ENCODE measurements at regions not wholly inside any gene's neighbourhood (a gene's known extent, or its start where the extent isn't known, plus 50 kb on each side); places are given as distances from the start of the nearest gene placed in this dataset.

DNA sequence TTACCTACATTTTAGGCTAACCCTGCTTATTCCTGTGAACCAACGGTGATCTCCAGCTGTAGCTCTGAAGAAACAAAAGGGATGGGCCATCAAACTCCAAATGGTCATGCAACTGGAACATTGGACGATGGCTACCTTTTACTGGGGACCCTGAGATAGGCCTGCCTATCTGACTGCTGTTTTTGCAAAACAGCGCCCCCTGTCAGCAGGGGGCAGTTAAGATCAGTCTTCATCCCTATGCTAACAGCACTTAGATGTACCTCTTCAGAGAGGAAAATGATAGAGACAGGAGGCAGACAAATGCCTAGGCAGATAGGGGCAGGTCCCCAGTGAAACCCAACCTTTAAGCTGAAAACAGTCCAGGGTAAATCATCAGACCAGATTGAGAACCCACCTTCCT is 1085.4 kb upstream of the SORCS1 start:
- WGBS: 66% methylated on average over 3 of the region's 3 CpGs
- Histone ChIP-seq H3K4me1 (ENCODE audit: control insufficient read depth in 4 of 4, insufficient read depth in 4 of 4, low read length in 3 of 4) (no peaks in the 10 kb centered on the region), H3K9me3 (ENCODE audit: control insufficient read depth in 4 of 4, low read length in 3 of 4) (peaks cover 2 to 11% (median 7%) of the 10 kb centered on the region in 4 donors), H3K36me3 (ENCODE audit: control insufficient read depth in 4 of 4, insufficient read depth in 3 of 4, low read depth in 1 of 4, low read length in 3 of 4) (no peaks in the 10 kb centered on the region), H3K9ac (ENCODE audit: low read depth in 1 of 2, low read length in 2 of 2) (no peak overlapping the region), H3K4me3 (ENCODE audit: low read depth in 1 of 3, low read length in 3 of 3) (no peak overlapping the region), H3K27ac (ENCODE audit: low read depth in 1 of 2, low read length in 2 of 2) (no peak overlapping the region), H3K27me3 (ENCODE audit: control insufficient read depth in 4 of 4, insufficient read depth in 4 of 4, low read length in 3 of 4) (no peaks in the 10 kb centered on the region)
- no peak for DNase-seq (ENCODE audit: low spot score)
- TF ChIP-seq, protein P1, sequence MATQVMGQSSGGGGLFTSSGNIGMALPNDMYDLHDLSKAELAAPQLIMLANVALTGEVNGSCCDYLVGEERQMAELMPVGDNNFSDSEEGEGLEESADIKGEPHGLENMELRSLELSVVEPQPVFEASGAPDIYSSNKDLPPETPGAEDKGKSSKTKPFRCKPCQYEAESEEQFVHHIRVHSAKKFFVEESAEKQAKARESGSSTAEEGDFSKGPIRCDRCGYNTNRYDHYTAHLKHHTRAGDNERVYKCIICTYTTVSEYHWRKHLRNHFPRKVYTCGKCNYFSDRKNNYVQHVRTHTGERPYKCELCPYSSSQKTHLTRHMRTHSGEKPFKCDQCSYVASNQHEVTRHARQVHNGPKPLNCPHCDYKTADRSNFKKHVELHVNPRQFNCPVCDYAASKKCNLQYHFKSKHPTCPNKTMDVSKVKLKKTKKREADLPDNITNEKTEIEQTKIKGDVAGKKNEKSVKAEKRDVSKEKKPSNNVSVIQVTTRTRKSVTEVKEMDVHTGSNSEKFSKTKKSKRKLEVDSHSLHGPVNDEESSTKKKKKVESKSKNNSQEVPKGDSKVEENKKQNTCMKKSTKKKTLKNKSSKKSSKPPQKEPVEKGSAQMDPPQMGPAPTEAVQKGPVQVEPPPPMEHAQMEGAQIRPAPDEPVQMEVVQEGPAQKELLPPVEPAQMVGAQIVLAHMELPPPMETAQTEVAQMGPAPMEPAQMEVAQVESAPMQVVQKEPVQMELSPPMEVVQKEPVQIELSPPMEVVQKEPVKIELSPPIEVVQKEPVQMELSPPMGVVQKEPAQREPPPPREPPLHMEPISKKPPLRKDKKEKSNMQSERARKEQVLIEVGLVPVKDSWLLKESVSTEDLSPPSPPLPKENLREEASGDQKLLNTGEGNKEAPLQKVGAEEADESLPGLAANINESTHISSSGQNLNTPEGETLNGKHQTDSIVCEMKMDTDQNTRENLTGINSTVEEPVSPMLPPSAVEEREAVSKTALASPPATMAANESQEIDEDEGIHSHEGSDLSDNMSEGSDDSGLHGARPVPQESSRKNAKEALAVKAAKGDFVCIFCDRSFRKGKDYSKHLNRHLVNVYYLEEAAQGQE (IDR thresholded peaks at IDR 0.05): no peak
- TF ChIP-seq HNF4A (conservative IDR thresholded peaks at IDR 0.05): no peak
- no peak for TF ChIP-seq GABPA (IDR thresholded peaks at IDR 0.05 in 1 of 2, conservative IDR thresholded peaks at IDR 0.05 in 1 of 2)
- TF ChIP-seq EGR1 (IDR thresholded peaks at IDR 0.05; ENCODE audit: low read depth in 2 of 2): no peak
- TF ChIP-seq FOXA1 (IDR thresholded peaks at IDR 0.05): no peak
- TF ChIP-seq, protein P2, sequence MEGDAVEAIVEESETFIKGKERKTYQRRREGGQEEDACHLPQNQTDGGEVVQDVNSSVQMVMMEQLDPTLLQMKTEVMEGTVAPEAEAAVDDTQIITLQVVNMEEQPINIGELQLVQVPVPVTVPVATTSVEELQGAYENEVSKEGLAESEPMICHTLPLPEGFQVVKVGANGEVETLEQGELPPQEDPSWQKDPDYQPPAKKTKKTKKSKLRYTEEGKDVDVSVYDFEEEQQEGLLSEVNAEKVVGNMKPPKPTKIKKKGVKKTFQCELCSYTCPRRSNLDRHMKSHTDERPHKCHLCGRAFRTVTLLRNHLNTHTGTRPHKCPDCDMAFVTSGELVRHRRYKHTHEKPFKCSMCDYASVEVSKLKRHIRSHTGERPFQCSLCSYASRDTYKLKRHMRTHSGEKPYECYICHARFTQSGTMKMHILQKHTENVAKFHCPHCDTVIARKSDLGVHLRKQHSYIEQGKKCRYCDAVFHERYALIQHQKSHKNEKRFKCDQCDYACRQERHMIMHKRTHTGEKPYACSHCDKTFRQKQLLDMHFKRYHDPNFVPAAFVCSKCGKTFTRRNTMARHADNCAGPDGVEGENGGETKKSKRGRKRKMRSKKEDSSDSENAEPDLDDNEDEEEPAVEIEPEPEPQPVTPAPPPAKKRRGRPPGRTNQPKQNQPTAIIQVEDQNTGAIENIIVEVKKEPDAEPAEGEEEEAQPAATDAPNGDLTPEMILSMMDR (IDR thresholded peaks at IDR 0.05; ENCODE audit: low read depth, low read length, missing input control): no peak
- TF ChIP-seq RAD21 (IDR thresholded peaks at IDR 0.05): no peak
- TF ChIP-seq, protein P3, sequence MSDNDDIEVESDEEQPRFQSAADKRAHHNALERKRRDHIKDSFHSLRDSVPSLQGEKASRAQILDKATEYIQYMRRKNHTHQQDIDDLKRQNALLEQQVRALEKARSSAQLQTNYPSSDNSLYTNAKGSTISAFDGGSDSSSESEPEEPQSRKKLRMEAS (IDR thresholded peaks at IDR 0.05): no peak
- no peak for TF ChIP-seq JUND (IDR thresholded peaks at IDR 0.05)

DNA sequence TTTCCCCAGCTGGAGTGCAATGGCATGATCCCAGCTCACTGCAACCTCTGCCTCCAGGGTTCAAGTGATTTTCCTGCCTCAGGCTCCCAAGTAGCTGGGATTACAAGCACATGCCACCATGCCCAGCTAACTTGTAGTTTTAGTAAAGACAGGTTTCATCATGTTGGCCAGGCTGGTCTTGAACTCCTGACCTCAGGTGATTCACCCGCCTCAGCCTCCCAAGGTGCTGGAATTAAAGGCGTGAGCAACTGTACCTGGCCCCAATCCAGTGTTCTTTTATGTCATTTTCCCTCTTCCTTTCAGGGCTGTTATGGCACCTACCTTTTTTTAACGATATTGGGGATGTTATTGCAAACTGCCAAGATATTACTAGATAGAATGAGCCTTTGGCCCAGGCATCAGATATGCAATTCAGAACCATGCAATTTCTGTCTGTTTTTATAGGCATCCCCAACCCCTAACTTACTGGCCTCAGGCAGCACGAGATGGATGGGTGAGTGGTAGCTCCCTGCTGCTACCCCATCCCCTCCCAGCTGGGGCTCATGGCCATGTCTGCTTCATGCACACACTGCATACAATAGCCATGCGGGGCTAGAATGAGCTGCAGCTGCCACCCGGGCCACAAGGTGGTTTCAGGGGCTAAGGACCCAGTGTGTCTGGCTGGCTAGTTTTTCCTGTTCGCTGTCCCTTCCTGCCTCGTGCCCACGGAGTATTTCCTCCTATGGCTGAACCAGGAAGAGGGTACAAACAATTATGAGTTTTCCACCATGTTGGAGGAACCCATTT is 1080.1 kb upstream of the SORCS1 start:
- WGBS: 79% methylated on average over 9 of the region's 9 CpGs
- Histone ChIP-seq H3K9me3 (ENCODE audit: control insufficient read depth in 4 of 4, low read length in 3 of 4) (peaks cover 2 to 20% (median 14%) of the 10 kb centered on the region in 4 donors), H3K36me3 (ENCODE audit: control insufficient read depth in 4 of 4, insufficient read depth in 3 of 4, low read depth in 1 of 4, low read length in 3 of 4) (no peaks in the 10 kb centered on the region), H3K27me3 (ENCODE audit: control insufficient read depth in 4 of 4, insufficient read depth in 4 of 4, low read length in 3 of 4) (no peaks in the 10 kb centered on the region), H3K9ac (ENCODE audit: low read depth in 1 of 2, low read length in 2 of 2) (no peak overlapping the region), H3K4me3 (ENCODE audit: low read depth in 1 of 3, low read length in 3 of 3) (no peak overlapping the region), H3K4me1 (ENCODE audit: control insufficient read depth in 4 of 4, insufficient read depth in 4 of 4, low read length in 3 of 4) (no peaks in the 10 kb centered on the region), H3K27ac (ENCODE audit: low read depth in 1 of 2, low read length in 2 of 2) (no peak overlapping the region)
- TF ChIP-seq RAD21 (IDR thresholded peaks at IDR 0.05) (no peak), HNF4G (IDR thresholded peaks at IDR 0.05) (no peak), FOXA2 (IDR thresholded peaks at IDR 0.05) (no peak), HNF4A (conservative IDR thresholded peaks at IDR 0.05) (no peak), FOXA1 (IDR thresholded peaks at IDR 0.05) (no peak), TAF1 (conservative IDR thresholded peaks at IDR 0.05) (no peak), JUND (IDR thresholded peaks at IDR 0.05) (no peak), NR2F2 (IDR thresholded peaks at IDR 0.05) (no peak), SP1 (IDR thresholded peaks at IDR 0.05) (no peak), YY1 (IDR thresholded peaks at IDR 0.05) (no peak), EGR1 (IDR thresholded peaks at IDR 0.05; ENCODE audit: low read depth in 2 of 2) (no peak)
- TF ChIP-seq, protein P4, sequence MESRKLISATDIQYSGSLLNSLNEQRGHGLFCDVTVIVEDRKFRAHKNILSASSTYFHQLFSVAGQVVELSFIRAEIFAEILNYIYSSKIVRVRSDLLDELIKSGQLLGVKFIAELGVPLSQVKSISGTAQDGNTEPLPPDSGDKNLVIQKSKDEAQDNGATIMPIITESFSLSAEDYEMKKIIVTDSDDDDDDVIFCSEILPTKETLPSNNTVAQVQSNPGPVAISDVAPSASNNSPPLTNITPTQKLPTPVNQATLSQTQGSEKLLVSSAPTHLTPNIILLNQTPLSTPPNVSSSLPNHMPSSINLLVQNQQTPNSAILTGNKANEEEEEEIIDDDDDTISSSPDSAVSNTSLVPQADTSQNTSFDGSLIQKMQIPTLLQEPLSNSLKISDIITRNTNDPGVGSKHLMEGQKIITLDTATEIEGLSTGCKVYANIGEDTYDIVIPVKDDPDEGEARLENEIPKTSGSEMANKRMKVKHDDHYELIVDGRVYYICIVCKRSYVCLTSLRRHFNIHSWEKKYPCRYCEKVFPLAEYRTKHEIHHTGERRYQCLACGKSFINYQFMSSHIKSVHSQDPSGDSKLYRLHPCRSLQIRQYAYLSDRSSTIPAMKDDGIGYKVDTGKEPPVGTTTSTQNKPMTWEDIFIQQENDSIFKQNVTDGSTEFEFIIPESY (IDR thresholded peaks at IDR 0.05): no peak
- TF ChIP-seq, protein P1 (IDR thresholded peaks at IDR 0.05): no peak
- TF ChIP-seq, protein P5, sequence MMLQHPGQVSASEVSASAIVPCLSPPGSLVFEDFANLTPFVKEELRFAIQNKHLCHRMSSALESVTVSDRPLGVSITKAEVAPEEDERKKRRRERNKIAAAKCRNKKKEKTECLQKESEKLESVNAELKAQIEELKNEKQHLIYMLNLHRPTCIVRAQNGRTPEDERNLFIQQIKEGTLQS (IDR thresholded peaks at IDR 0.05): no peak
- no peak for DNase-seq (ENCODE audit: low spot score)

Data from liver (tissue), 8 donors.